NT2/D1 (cell line): ENCODE measurements at regions not wholly inside any gene's neighbourhood (a gene's known extent, or its start where the extent isn't known, plus 50 kb on each side); places are given as distances from the start of the nearest gene placed in this dataset.

Experiments used
- SUZ12 ChIP-seq: IDR thresholded peaks from 2 replicates; pipeline ENCODE4 v1.6.1; 2011; ENCODE audit not compliant: insufficient read length, insufficient read depth; ENCODE audit errors: extremely low read depth
- YY1 ChIP-seq: IDR thresholded peaks from 2 replicates; pipeline ENCODE4 v1.6.1; 2011; ENCODE audit not compliant: insufficient read length, insufficient read depth
- ZNF274 ChIP-seq: IDR thresholded peaks from 2 replicates; pipeline ENCODE4 v1.6.1; 2011; ENCODE audit warnings: mild to moderate bottlenecking, low read depth, low read length

- TF ChIP-seq YY1, result no peak
- no peak for TF ChIP-seq ZNF274
- TF ChIP-seq SUZ12, result no peak
Measured at GRCh38 chr20:19961293-19961692, 55.9 kb upstream of the NAA20 start.
